Omental fat pad (tissue), 3 donors: ENCODE measurements at regions not wholly inside any gene's neighbourhood (a gene's known extent, or its start where the extent isn't known, plus 50 kb on each side); places are given as distances from the start of the nearest gene placed in this dataset.

Experiments used
- ATAC-seq: fragments of 150-250 bp; one replicate; pipeline ENCODE4 v1.9.1; 2016; ENCODE audit warnings: mild to moderate bottlenecking, moderate library complexity; ENCODE audit not compliant: low FRiP score
- DNase-seq: peaks from one replicate; pipeline ENCODE4 v3.0.0-alpha.2; 2019; ENCODE audit warnings: low spot score
- TF ChIP-seq, protein P1 (sequence below), 3 donors: fragments of 450-650 bp; IDR thresholded peaks; one replicate each; pipeline ENCODE4 v1.5.1; 2016 to 2017; ENCODE audit warnings: antibody characterized with exemption in 3 of 3, mild to moderate bottlenecking in 3 of 3, moderate library complexity in 2 of 3

- DNase-seq: no peak
- no peak for ATAC-seq
- TF ChIP-seq, protein P1, sequence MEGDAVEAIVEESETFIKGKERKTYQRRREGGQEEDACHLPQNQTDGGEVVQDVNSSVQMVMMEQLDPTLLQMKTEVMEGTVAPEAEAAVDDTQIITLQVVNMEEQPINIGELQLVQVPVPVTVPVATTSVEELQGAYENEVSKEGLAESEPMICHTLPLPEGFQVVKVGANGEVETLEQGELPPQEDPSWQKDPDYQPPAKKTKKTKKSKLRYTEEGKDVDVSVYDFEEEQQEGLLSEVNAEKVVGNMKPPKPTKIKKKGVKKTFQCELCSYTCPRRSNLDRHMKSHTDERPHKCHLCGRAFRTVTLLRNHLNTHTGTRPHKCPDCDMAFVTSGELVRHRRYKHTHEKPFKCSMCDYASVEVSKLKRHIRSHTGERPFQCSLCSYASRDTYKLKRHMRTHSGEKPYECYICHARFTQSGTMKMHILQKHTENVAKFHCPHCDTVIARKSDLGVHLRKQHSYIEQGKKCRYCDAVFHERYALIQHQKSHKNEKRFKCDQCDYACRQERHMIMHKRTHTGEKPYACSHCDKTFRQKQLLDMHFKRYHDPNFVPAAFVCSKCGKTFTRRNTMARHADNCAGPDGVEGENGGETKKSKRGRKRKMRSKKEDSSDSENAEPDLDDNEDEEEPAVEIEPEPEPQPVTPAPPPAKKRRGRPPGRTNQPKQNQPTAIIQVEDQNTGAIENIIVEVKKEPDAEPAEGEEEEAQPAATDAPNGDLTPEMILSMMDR (IDR thresholded peaks at IDR 0.05): no peak
Measured at GRCh38 chr10:131406676-131407392, 95.3 kb upstream of the TCERG1L start.

DNA sequence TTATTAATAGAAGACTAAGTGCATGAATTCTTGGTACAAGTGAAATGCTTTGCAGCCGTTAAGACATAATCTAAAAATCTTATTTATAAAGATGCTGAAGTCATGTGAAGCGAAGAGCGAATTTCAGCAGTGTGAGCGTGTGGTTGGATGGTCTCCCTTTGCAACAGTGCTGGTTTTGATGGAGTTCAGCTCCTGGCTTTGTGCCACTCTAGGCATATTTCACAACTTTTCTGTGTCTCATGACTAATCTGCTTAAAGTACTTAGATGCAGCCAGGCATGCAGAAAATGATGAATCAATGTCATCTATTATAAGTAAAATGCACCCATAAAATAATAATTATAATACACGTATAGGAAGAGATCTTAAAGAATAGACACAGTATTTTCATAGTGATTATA, 107.2 kb upstream of the TCERG1L start:
- DNase-seq (no peak), ATAC-seq (peak; percentile 53)
- TF ChIP-seq, protein P1 (IDR thresholded peaks at IDR 0.05): no peak

DNA sequence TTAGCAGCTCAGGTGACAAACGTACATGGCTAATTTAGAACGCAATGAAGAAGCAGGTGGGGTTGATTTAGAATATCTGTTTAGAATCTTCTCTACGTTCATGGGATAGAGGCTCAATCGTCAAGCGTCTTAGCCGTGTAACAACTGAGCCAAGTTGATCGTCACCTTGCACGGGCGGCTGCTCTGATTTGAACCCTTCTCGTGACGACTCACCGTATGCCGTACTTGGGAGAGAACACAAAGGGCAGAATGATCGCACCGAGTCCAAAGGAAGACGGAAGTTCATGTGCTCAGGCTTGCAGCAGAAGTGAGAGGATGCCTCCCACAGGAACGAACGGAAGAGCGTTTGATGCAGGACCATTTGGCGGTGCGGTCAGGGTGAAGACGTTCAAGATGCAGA, 108.3 kb upstream of the TCERG1L start:
- TF ChIP-seq, protein P1 (IDR thresholded peaks at IDR 0.05): no peak
- DNase-seq (no peak), ATAC-seq (no peak)

DNA sequence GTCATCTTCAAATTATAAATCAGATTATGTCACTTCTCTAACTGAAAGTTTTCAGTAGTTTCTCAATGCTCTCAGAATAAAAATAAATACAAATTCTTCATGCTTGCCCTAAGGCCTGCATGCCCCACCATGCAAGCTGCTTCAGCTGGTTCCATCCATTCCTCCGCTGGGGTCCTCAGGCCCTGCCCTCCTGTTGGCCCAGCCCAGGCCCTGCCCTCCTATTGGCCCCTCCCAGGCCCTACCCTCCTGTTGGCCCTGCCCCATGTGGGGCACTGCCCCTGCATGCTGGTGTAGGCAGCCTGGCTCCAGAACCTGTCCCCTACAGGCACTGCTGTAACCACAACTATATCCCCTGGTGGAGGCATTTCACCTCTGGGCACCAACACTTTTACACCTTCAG, 109.3 kb upstream of the TCERG1L start:
- DNase-seq (no peak), ATAC-seq (no peak)
- TF ChIP-seq, protein P1 (IDR thresholded peaks at IDR 0.05): no peak

- DNase-seq (no peak), ATAC-seq (no peak)
- TF ChIP-seq, protein P1 (IDR thresholded peaks at IDR 0.05): no peak
Measured at GRCh38 chr10:131421381-131421780, 109.9 kb upstream of the TCERG1L start.

- TF ChIP-seq, protein P1 (IDR thresholded peaks at IDR 0.05): no peak
- ATAC-seq: no peak
Measured at GRCh38 chr10:131422731-131423130, 111.2 kb upstream of the TCERG1L start.

GRCh38 chr10:131424053-131424452, 112.5 kb upstream of the TCERG1L start:
- no peak for DNase-seq
- no peak for ATAC-seq
- TF ChIP-seq, protein P1 (IDR thresholded peaks at IDR 0.05): no peak

More at GRCh38 chr10:131422731-131423130, 111.2 kb upstream of the TCERG1L start:
- DNase-seq: no peak
